HCT116 (cell line): ENCODE measurements at regions not wholly inside any gene's neighbourhood (a gene's known extent, or its start where the extent isn't known, plus 50 kb on each side); places are given as distances from the start of the nearest gene placed in this dataset.

Experiments
- ATAC-seq: fragments of 200-7000 bp; cut with Tn5 transposase; 2 replicates; pipeline ENCODE4 v1.9.1; 2020; ENCODE audit warnings: mild to moderate bottlenecking, moderate library complexity
- BruUV-seq: library from RNA; stranded (reverse); fragments of 400-500 nt; replicated peaks from 2 replicates; lab custom pipeline; 2021; lab: Mats Ljungman, UMichigan
- CTCF ChIA-PET: fragments of 300-600 bp; sonication (Branson Sonifier 250); formaldehyde crosslinking; loops from one replicate; lab custom pipeline; 2021; ENCODE audit warnings: antibody characterized with exemption; lab: Charles Lee
- POLR2A ChIA-PET: fragments of 300-600, 350-600 bp; sonication (Branson Sonifier 250); formaldehyde crosslinking; loops from one replicate; lab custom pipeline; 2021; ENCODE audit warnings: antibody characterized with exemption; lab: Charles Lee
- RAD21 ChIA-PET, 2 experiments: fragments of 300-600 bp; sonication (Branson Sonifier 250); formaldehyde crosslinking; loops; one replicate each; lab custom pipeline; 2023; ENCODE audit warnings: low total read pairs in 2 of 2; ENCODE audit not compliant: uncharacterized antibody in 2 of 2, unreplicated experiment in 2 of 2, low non-redundant PET in 1 of 2; lab: Charles Lee
- DNase-seq: peaks from one replicate; pipeline ENCODE4 v3.0.0-alpha.2; 2010; ENCODE audit warnings: low read depth, low spot score
- H2AFZ ChIP-seq: fragments of 200-600 bp; shearing (Covaris generic), sonication (generic); 2 replicates; pipeline ENCODE4 v1.6.1; 2017; ENCODE audit warnings: low read depth, mixed run types, mixed read lengths, antibody characterized with exemption, low read length; ENCODE audit not compliant: poor library complexity, severe bottlenecking
- H3K27ac ChIP-seq: 2 replicates; pipeline ENCODE4 v1.5.1; 2012; ENCODE audit warnings: low read depth, low read length
- H3K27me3 ChIP-seq: fragments of 200-600 bp; sonication (generic); 2 replicates; pipeline ENCODE4 v1.6.1; 2016; ENCODE audit warnings: mixed run types, low read length, mixed read lengths; ENCODE audit not compliant: insufficient read depth
- H3K36me3 ChIP-seq, 2 experiments: fragments of 200-500 bp in 1 of 2; fragments of 200-600 bp in 1 of 2; sonication (Bioruptor generic) in 1 of 2; sonication (generic) in 1 of 2; 2 replicates each; pipeline versions ENCODE4 v1.5.1 to v1.6.1; 2014 to 2016; ENCODE audit warnings: low read length in 2 of 2, inconsistent platforms in 1 of 2, mixed read lengths in 1 of 2, mixed run types in 1 of 2; ENCODE audit not compliant: insufficient read depth in 2 of 2, control insufficient read depth in 1 of 2
- H3K4me1 ChIP-seq, 2 experiments: fragments of 200-600 bp in 1 of 2; sonication (generic) in 1 of 2; 2 replicates each; pipeline versions ENCODE4 v1.5.1 to v1.6.1; 2012 to 2017; ENCODE audit warnings: low read length in 2 of 2, inconsistent platforms in 1 of 2, mild to moderate bottlenecking in 1 of 2, mixed read lengths in 1 of 2, mixed run types in 1 of 2, moderate library complexity in 1 of 2; ENCODE audit not compliant: insufficient read depth in 2 of 2, control insufficient read depth in 1 of 2
- H3K4me2 ChIP-seq: fragments of 200-600 bp; sonication (generic); 2 replicates; pipeline ENCODE4 v1.6.1; 2017; ENCODE audit warnings: mixed run types, low read length, mixed read lengths
- H3K4me3 ChIP-seq, 2 experiments: fragments of 200-600 bp in 1 of 2; sonication (generic) in 1 of 2; replicated peaks in 1 of 2; 2 replicates each; pipeline ENCODE4 v1.5.1; 2011 to 2016; ENCODE audit warnings: low read length in 2 of 2, control low read depth in 1 of 2, low read depth in 1 of 2, mild to moderate bottlenecking in 1 of 2, mixed read lengths in 1 of 2, mixed run types in 1 of 2
- H3K79me2 ChIP-seq: fragments of 200-600 bp; sonication (generic); 2 replicates; pipeline ENCODE4 v1.6.1; 2017; ENCODE audit warnings: mild to moderate bottlenecking, mixed run types, low read length, moderate library complexity, mixed read lengths; ENCODE audit not compliant: insufficient read depth
- H3K9ac ChIP-seq: fragments of 200-600 bp; sonication (generic); 2 replicates; pipeline ENCODE4 v1.6.1; 2016; ENCODE audit warnings: low read length, mixed read lengths
- H3K9me2 ChIP-seq: fragments of 200-600 bp; sonication (generic), shearing (Covaris generic); 2 replicates; pipeline ENCODE4 v1.6.1; 2017; ENCODE audit warnings: mixed run types, mild to moderate bottlenecking, moderate library complexity; ENCODE audit not compliant: insufficient read depth
- H3K9me3 ChIP-seq, 2 experiments: fragments of 200-500 bp in 1 of 2; fragments of 200-600 bp in 1 of 2; sonication (Bioruptor generic) in 1 of 2; sonication (generic) in 1 of 2; 2 replicates each; pipeline ENCODE4 v1.6.1; 2014 to 2017; ENCODE audit warnings: low read length in 2 of 2, mixed read lengths in 2 of 2, inconsistent platforms in 1 of 2, low read depth in 1 of 2, mild to moderate bottlenecking in 1 of 2, mixed run types in 1 of 2, moderate library complexity in 1 of 2; ENCODE audit not compliant: control insufficient read depth in 1 of 2, insufficient read depth in 1 of 2
- H4K20me1 ChIP-seq: fragments of 200-600 bp; sonication (generic), shearing (Covaris generic); 2 replicates; pipeline ENCODE4 v1.6.1; 2017; ENCODE audit warnings: mixed run types, mild to moderate bottlenecking, moderate library complexity; ENCODE audit not compliant: insufficient read depth
- CBX3 ChIP-seq: IDR thresholded peaks from 2 replicates; pipeline ENCODE4 v1.6.1; 2012; ENCODE audit warnings: low read depth
- CEBPB ChIP-seq: IDR thresholded peaks from 2 replicates; pipeline ENCODE4 v1.6.1; 2012; ENCODE audit warnings: low read depth
- EGR1 ChIP-seq: IDR thresholded peaks from 2 replicates; pipeline ENCODE4 v1.6.1; 2012; ENCODE audit warnings: low read depth
- ELF1 ChIP-seq: IDR thresholded peaks from 2 replicates; pipeline ENCODE4 v1.6.1; 2012; ENCODE audit warnings: low read depth, borderline replicate concordance
- FOSL1 ChIP-seq: IDR thresholded peaks from 2 replicates; pipeline ENCODE4 v1.6.1; 2012; ENCODE audit warnings: low read depth
- RAD21 ChIP-seq: IDR thresholded peaks from 2 replicates; pipeline ENCODE4 v1.6.1; 2012; ENCODE audit warnings: low read depth, mild to moderate bottlenecking
- REST ChIP-seq: IDR thresholded peaks from 2 replicates; pipeline ENCODE4 v1.6.1; 2012; ENCODE audit warnings: low read depth
- SIN3A ChIP-seq: IDR thresholded peaks from 2 replicates; pipeline ENCODE4 v1.6.1; 2012; ENCODE audit warnings: low read depth
- SP1 ChIP-seq: IDR thresholded peaks from 2 replicates; pipeline ENCODE4 v1.6.1; 2012; ENCODE audit warnings: low read depth
- TCF7L2 ChIP-seq: IDR thresholded peaks from 2 replicates; pipeline ENCODE4 v1.7.0; 2011; ENCODE audit warnings: borderline replicate concordance, inconsistent platforms; ENCODE audit not compliant: insufficient read depth, insufficient read length; ENCODE audit errors: extremely low read depth
- YY1 ChIP-seq: IDR thresholded peaks from 2 replicates; pipeline ENCODE4 v1.6.1; 2011; ENCODE audit warnings: low read length, low read depth, moderate library complexity, mild to moderate bottlenecking; ENCODE audit not compliant: insufficient replicate concordance; ENCODE audit errors: extremely low read depth
- ZBTB33 ChIP-seq: IDR thresholded peaks from 2 replicates; pipeline ENCODE4 v1.6.1; 2011; ENCODE audit warnings: mild to moderate bottlenecking, low read length, moderate library complexity; ENCODE audit not compliant: insufficient replicate concordance; ENCODE audit errors: extremely low read depth
- intact Hi-C: fragments of 100-400 bp; cut with micrococcal nuclease; formaldehyde crosslinking; loops from 2 replicates; pipeline ENCODE4 v1.10.0; 2022
- TF ChIP-seq, protein P1 (sequence below): IDR thresholded peaks from 2 replicates; pipeline ENCODE4 v1.6.1; 2012

- TF ChIP-seq ZBTB33, result no peak
- TF ChIP-seq EGR1, result no peak
- TF ChIP-seq RAD21, result no peak
- no peak for TF ChIP-seq TCF7L2
- no peak for TF ChIP-seq FOSL1
- TF ChIP-seq, protein P1, sequence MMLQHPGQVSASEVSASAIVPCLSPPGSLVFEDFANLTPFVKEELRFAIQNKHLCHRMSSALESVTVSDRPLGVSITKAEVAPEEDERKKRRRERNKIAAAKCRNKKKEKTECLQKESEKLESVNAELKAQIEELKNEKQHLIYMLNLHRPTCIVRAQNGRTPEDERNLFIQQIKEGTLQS, result no peak
Observed at GRCh38 chr9:7478646-7479045, 320.9 kb downstream of the DMAC1 start (continued).

- ATAC-seq (no peak), DNase-seq (no peak)
- TF ChIP-seq ZBTB33 (no peak), FOSL1 (no peak), REST (no peak), YY1 (no peak), SIN3A (no peak), SP1 (no peak), CEBPB (no peak), CBX3 (no peak), ELF1 (no peak)
- Histone ChIP-seq H3K4me3 (no peak overlapping the region), H3K79me2 (no peaks in the 10 kb centered on the region), H3K9ac (no peak overlapping the region), H2AFZ (no peak overlapping the region), H3K36me3 (no peaks in the 10 kb centered on the region), H3K4me1 (no peaks in the 10 kb centered on the region), H3K9me3 (no peaks in the 10 kb centered on the region), H4K20me1 (no peaks in the 10 kb centered on the region), H3K27me3 (peaks cover 27% of the 10 kb centered on the region), H3K9me2 (no peaks in the 10 kb centered on the region), H3K4me2 (no peak overlapping the region), H3K27ac (no peak overlapping the region)
- CTCF ChIA-PET, result no interaction called here
- RAD21 ChIA-PET, result no interaction called here
- no TSS peak for BruUV-seq
- intact Hi-C loops, result no loop called here
- POLR2A ChIA-PET, result no interaction called here
Observed at GRCh38 chr9:7467186-7467585, 332.4 kb downstream of the DMAC1 start.
